Activated CD8-positive, alpha-beta T cell treated with anti-CD3 and anti-CD28 coated beads for 36 hours (primary cell): ENCODE measurements at regions not wholly inside any gene's neighbourhood (a gene's known extent, or its start where the extent isn't known, plus 50 kb on each side); places are given as distances from the start of the nearest gene placed in this dataset.
"Not testable (repeated sequence)": the region's sequence is repeated elsewhere in the genome, so short reads cannot be mapped to it uniquely, and the experiment has no call there.

Experiments used
- ATAC-seq: fragments of 200-7000 bp; cut with Tn5 transposase; one replicate; pipeline ENCODE4 v1.10.0; 2021; ENCODE audit warnings: mild to moderate bottlenecking, moderate library complexity
- CTCF ChIA-PET: fragments of 350-600 bp; sonication (Branson Sonifier 250); formaldehyde crosslinking; loops from one replicate; lab custom pipeline; 2021; ENCODE audit warnings: antibody characterized with exemption; lab: Charles Lee
- POLR2A ChIA-PET: fragments of 350-600 bp; sonication (Branson Sonifier 250); formaldehyde crosslinking; loops from one replicate; lab custom pipeline; 2021; ENCODE audit warnings: antibody characterized with exemption; lab: Charles Lee
- DNase-seq: peaks from one replicate; pipeline ENCODE4 v3.0.0-alpha.2; 2020
- H3K27ac Mint-ChIP-seq: one replicate; pipeline ENCODE4 v1.8.0; 2021; ENCODE audit warnings: mild to moderate bottlenecking, mixed read lengths
- H3K27me3 Mint-ChIP-seq: one replicate; pipeline ENCODE4 v1.8.0; 2021; ENCODE audit warnings: mixed read lengths
- H3K36me3 Mint-ChIP-seq: one replicate; pipeline ENCODE4 v1.8.0; 2021; ENCODE audit warnings: low read depth, mixed read lengths
- H3K4me1 Mint-ChIP-seq: one replicate; pipeline ENCODE4 v1.8.0; 2021; ENCODE audit warnings: low read depth, mixed read lengths
- H3K4me3 Mint-ChIP-seq: one replicate; pipeline ENCODE4 v1.8.0; 2021; ENCODE audit warnings: mild to moderate bottlenecking, moderate library complexity, mixed read lengths
- H3K9me3 Mint-ChIP-seq: one replicate; pipeline ENCODE4 v1.8.0; 2021; ENCODE audit warnings: mixed read lengths
- CTCF ChIP-seq: fragments of 200-600 bp; IDR thresholded peaks from one replicate; pipeline ENCODE4 v1.8.0; 2022; ENCODE audit warnings: antibody characterized with exemption, mild to moderate bottlenecking
- intact Hi-C: fragments of 100-400 bp; cut with micrococcal nuclease; formaldehyde crosslinking; loops from one replicate; pipeline ENCODE4 v1.10.0; 2022

GRCh38 chr12:12007001-12007712, 63.6 kb upstream of the BCL2L14 start:
- ChIA-PET CTCF (interaction anchor here (0.8 to 5.0 kb wide), 5 partner anchors 11 to 426 kb away, joined by 3 to 53 read pairs (median 7); no protein-coding TSS in a partner anchor), POLR2A (interaction anchor here (0.7 kb wide), 1 partner anchor 357 kb away, joined by 5 read pairs; no protein-coding TSS in a partner anchor)
- Mint-ChIP-seq H3K27me3 (peaks cover 2% of the 10 kb centered on the region), H3K36me3 (peaks cover 2% of the 10 kb centered on the region), H3K4me1 (peaks cover 69% of the 10 kb centered on the region), H3K27ac (peak overlapping the region; percentile 87), H3K4me3 (peak overlapping the region; percentile 23), H3K9me3 (peaks cover 8% of the 10 kb centered on the region)
- peak; percentile 47 for ATAC-seq
- peak; percentile 92 for DNase-seq
- intact Hi-C loops: loop anchor here (1.0 to 5.0 kb wide), 2 partner anchors 26 to 240 kb away; no protein-coding TSS in a partner anchor
- no peak for TF ChIP-seq CTCF

DNA sequence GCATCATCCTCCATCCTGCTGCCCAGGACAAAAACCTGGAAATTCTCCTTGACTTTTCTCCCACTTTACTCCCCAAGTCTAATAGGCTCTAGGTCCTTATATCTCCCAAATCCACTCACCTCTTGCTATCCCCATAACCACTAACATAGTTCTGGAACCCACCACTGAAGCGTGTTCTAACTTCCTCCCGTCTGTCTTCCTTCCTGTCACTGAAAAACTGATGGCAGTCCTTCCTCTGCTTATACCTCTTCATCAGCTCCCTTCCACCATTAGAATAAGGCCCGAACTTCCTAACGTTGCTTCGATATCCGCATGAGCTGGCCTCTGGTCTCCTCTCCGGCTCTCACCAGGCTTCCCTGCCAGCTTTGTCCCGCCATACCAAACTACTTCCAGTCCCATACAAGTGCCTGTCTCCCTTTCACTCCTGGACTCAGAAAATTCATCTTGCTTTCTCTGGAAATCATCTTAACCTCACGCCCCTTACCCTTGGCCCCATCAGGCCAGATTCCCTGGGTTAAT, 63.0 kb upstream of the BCL2L14 start:
- peaks cover 2% of the 10 kb centered on the region for H3K27me3 Mint-ChIP-seq

DNA sequence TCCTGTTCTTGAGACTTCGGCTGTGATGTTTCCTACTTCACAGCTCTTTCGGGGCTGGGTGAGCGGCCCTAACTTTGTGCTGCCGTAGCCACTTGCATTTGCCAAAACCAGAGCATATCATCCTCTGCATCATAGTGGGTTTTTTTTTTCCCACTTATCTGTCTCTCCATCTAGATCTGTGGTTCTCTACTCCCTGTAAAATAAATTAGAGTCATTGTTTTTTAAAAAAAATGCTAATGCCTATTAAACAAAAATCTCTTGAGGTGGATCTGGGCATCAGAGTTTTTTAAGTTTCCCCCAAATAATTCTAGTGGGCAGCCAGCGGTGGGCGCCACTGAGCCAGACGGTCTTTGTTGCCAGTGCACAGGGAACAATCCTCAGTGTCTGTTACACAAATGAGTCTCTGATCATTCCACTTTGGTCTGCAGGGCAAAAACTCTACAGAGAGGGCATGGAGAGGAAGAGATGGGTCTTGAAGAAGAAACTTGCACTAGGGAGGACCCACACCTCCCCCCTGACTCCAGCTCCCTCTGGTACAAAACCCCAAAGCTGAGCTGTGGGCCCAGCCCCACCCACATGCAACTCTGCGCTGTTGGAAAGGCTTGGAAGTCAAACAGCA, 62.4 kb upstream of the BCL2L14 start:
- Mint-ChIP-seq H3K4me3 (peak overlapping the region; percentile 65), H3K27me3 (peaks cover 2% of the 10 kb centered on the region), H3K27ac (peak overlapping the region; percentile 87), H3K9me3 (peaks cover 8% of the 10 kb centered on the region), H3K4me1 (peaks cover 69% of the 10 kb centered on the region), H3K36me3 (peaks cover 2% of the 10 kb centered on the region)
- ChIA-PET POLR2A (interaction anchor here (1.0 to 2.8 kb wide), 5 partner anchors 12 to 106 kb away, joined by 4 to 18 read pairs (median 5); no protein-coding TSS in a partner anchor), CTCF (interaction anchor here (0.8 to 5.0 kb wide), 9 partner anchors 9 to 427 kb away, joined by 3 to 53 read pairs (median 3); no protein-coding TSS in a partner anchor)
- DNase-seq: peak; percentile 61
- intact Hi-C loops: loop anchor here (2.0 to 5.0 kb wide), 4 partner anchors 24 to 356 kb away; no protein-coding TSS in a partner anchor
- peak; percentile 81 for TF ChIP-seq CTCF
- ATAC-seq: no peak

More for the DNA sequence above, 63.0 kb upstream of the BCL2L14 start:
- no peak for TF ChIP-seq CTCF
- ATAC-seq: no peak
- DNase-seq: no peak
- Mint-ChIP-seq H3K9me3 (peaks cover 8% of the 10 kb centered on the region), H3K4me3 (no peak overlapping the region), H3K27ac (peak overlapping the region; percentile 87), H3K36me3 (peaks cover 2% of the 10 kb centered on the region), H3K4me1 (peaks cover 72% of the 10 kb centered on the region)
- ChIA-PET POLR2A (interaction anchor here (0.7 to 1.0 kb wide), 2 partner anchors 15 to 357 kb away, joined by 4 to 5 read pairs; no protein-coding TSS in a partner anchor), CTCF (interaction anchor here (0.8 to 5.0 kb wide), 6 partner anchors 10 to 426 kb away, joined by 3 to 53 read pairs (median 6); no protein-coding TSS in a partner anchor)
- intact Hi-C loops: loop anchor here (1.0 to 5.0 kb wide), 5 partner anchors 25 to 355 kb away; no protein-coding TSS in a partner anchor

- ChIA-PET CTCF (interaction anchor here (0.6 to 5.0 kb wide), 23 partner anchors 8 to 459 kb away, joined by 3 to 53 read pairs (median 3); no protein-coding TSS in a partner anchor), POLR2A (interaction anchor here (0.6 to 2.8 kb wide), 17 partner anchors 11 to 433 kb away, joined by 3 to 18 read pairs (median 5); partner anchors contain the start of genes BCL2L14 and BORCS5)
- intact Hi-C loops: loop anchor here (2.0 to 5.0 kb wide), 4 partner anchors 24 to 356 kb away; no protein-coding TSS in a partner anchor
- peaks cover 2% of the 10 kb centered on the region for H3K36me3 Mint-ChIP-seq
- H3K4me1 Mint-ChIP-seq: peaks cover 70% of the 10 kb centered on the region
- peak overlapping the region; percentile 65 for H3K4me3 Mint-ChIP-seq
- peak; percentile 61 for ATAC-seq
- peak overlapping the region; percentile 87 for H3K27ac Mint-ChIP-seq
- peaks cover 2% of the 10 kb centered on the region for H3K27me3 Mint-ChIP-seq
- peaks cover 8% of the 10 kb centered on the region for H3K9me3 Mint-ChIP-seq
- DNase-seq: peak; percentile 84
- TF ChIP-seq CTCF: peak; percentile 33
Observed at GRCh38 chr12:12008931-12009611, 61.7 kb upstream of the BCL2L14 start.

GRCh38 chr12:12009749-12010276, 60.9 kb upstream of the BCL2L14 start:
- POLR2A ChIA-PET: interaction anchor here (0.6 to 2.8 kb wide), 22 partner anchors 7 to 423 kb away, joined by 3 to 18 read pairs (median 4); partner anchors contain the start of genes BCL2L14 and BORCS5
- H3K36me3 Mint-ChIP-seq, DNase-seq, H3K27me3 Mint-ChIP-seq, H3K9me3 Mint-ChIP-seq: not testable (repeated sequence)
- Mint-ChIP-seq H3K4me3 (peak overlapping the region; percentile 65), H3K4me1 (peaks cover 70% of the 10 kb centered on the region), H3K27ac (peak overlapping the region; percentile 87)
- CTCF ChIA-PET: interaction anchor here (0.6 to 5.0 kb wide), 20 partner anchors 8 to 460 kb away, joined by 3 to 53 read pairs (median 3); no protein-coding TSS in a partner anchor
- peak; percentile 25 for ATAC-seq
- intact Hi-C loops: loop anchor here (2.0 to 5.0 kb wide), 5 partner anchors 23 to 357 kb away; no protein-coding TSS in a partner anchor
